Breast epithelium (tissue), 3 donors: ENCODE measurements at regions not wholly inside any gene's neighbourhood (a gene's known extent, or its start where the extent isn't known, plus 50 kb on each side); places are given as distances from the start of the nearest gene placed in this dataset.

Experiments
- POLR2A ChIP-seq: fragments of 450-650 bp; IDR thresholded peaks from one replicate; pipeline ENCODE4 v1.6.1; 2016; ENCODE audit warnings: antibody characterized with exemption, mild to moderate bottlenecking, moderate library complexity
- POLR2AphosphoS5 ChIP-seq, 3 donors: sonication (generic); formaldehyde crosslinking; IDR thresholded peaks; one replicate each; pipeline ENCODE4 v1.6.1; 2017; ENCODE audit warnings: antibody characterized with exemption in 3 of 3
- TF ChIP-seq, protein P1 (sequence below), 3 donors: fragments of 450-650 bp; IDR thresholded peaks; one replicate each; pipeline ENCODE4 v1.5.1; 2016 to 2017; ENCODE audit warnings: antibody characterized with exemption in 3 of 3, mild to moderate bottlenecking in 3 of 3, moderate library complexity in 3 of 3

DNA sequence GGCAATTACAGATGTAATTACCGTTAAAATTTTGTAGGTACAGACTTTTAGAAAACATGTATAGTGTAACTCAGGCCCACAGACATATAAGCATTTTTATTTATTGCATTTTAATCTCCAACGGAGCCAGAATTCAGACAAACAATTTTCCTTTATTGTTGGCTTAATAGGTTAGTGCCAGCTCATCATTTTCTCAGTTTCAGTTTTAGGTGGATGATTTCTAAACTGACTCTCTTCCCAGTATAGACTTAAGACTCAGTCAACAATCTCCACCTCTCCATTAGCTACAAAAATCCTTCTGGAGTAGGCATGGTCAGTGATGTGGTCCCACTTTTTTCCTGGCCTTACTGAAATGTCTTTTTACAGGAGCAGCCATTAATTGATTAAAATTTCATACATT is 994.6 kb downstream of the TBL1XR1 start:
- TF ChIP-seq, protein P1, sequence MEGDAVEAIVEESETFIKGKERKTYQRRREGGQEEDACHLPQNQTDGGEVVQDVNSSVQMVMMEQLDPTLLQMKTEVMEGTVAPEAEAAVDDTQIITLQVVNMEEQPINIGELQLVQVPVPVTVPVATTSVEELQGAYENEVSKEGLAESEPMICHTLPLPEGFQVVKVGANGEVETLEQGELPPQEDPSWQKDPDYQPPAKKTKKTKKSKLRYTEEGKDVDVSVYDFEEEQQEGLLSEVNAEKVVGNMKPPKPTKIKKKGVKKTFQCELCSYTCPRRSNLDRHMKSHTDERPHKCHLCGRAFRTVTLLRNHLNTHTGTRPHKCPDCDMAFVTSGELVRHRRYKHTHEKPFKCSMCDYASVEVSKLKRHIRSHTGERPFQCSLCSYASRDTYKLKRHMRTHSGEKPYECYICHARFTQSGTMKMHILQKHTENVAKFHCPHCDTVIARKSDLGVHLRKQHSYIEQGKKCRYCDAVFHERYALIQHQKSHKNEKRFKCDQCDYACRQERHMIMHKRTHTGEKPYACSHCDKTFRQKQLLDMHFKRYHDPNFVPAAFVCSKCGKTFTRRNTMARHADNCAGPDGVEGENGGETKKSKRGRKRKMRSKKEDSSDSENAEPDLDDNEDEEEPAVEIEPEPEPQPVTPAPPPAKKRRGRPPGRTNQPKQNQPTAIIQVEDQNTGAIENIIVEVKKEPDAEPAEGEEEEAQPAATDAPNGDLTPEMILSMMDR (IDR thresholded peaks at IDR 0.05): no peak
- TF ChIP-seq POLR2AphosphoS5 (IDR thresholded peaks at IDR 0.05) (no peak), POLR2A (no peak)
